Suprapubic skin (tissue), 4 donors: ENCODE measurements at regions not wholly inside any gene's neighbourhood (a gene's known extent, or its start where the extent isn't known, plus 50 kb on each side); places are given as distances from the start of the nearest gene placed in this dataset.

Experiments
- CTCF ChIP-seq, 2 donors: fragments of 200-600 bp in 1 of 2; fragments of 450-650 bp in 1 of 2; sonication (generic) in 1 of 2; IDR thresholded peaks; one replicate each; pipeline ENCODE4 v1.5.1; 2016 to 2019; ENCODE audit warnings: antibody characterized with exemption in 2 of 2, mild to moderate bottlenecking in 1 of 2, moderate library complexity in 1 of 2
- EP300 ChIP-seq: sonication (generic); formaldehyde crosslinking; IDR thresholded peaks from one replicate; pipeline ENCODE4 v1.6.1; 2017; ENCODE audit warnings: antibody characterized with exemption
- POLR2A ChIP-seq, 2 donors: fragments of 450-650 bp; IDR thresholded peaks; one replicate each; pipeline ENCODE4 v1.6.1; 2017; ENCODE audit warnings: antibody characterized with exemption in 2 of 2, mild to moderate bottlenecking in 2 of 2, moderate library complexity in 2 of 2
- POLR2AphosphoS5 ChIP-seq, 3 donors: sonication (generic); formaldehyde crosslinking; IDR thresholded peaks; one replicate each; pipeline ENCODE4 v1.6.1; 2017; ENCODE audit warnings: antibody characterized with exemption in 3 of 3

- TF ChIP-seq CTCF (IDR thresholded peaks at IDR 0.05) (no peak), POLR2AphosphoS5 (IDR thresholded peaks at IDR 0.05) (no peak), POLR2A (IDR thresholded peaks at IDR 0.05) (no peak), EP300 (no peak)
These were observed 87.9 kb upstream of the FSTL4 start for GRCh38 chr5:133700251-133700650.
